T47D (cell line): ENCODE measurements at regions not wholly inside any gene's neighbourhood (a gene's known extent, or its start where the extent isn't known, plus 50 kb on each side); places are given as distances from the start of the nearest gene placed in this dataset.
A peak's percentile ranks its signal among the peaks of the same experiment; 100 is the strongest.

Experiments
- DNase-seq, 2 experiments: peaks; one replicate each; pipeline versions ENCODE4 v3.0.0 to v3.0.0-alpha.2; 2011 to 2012; ENCODE audit warnings: low read depth in 1 of 2, low spot score in 1 of 2
- JUND ChIP-seq: IDR thresholded peaks from 2 replicates; pipeline ENCODE4 v1.6.1; 2012; ENCODE audit warnings: low read depth
- in situ Hi-C: cut with HindIII; loops from 2 replicates; pipeline ENCODE4 v1.10.0; 2016; ENCODE audit warnings: low sequenced_read_pairs, low pct_unique_long_range_greater_than_20kb

DNA sequence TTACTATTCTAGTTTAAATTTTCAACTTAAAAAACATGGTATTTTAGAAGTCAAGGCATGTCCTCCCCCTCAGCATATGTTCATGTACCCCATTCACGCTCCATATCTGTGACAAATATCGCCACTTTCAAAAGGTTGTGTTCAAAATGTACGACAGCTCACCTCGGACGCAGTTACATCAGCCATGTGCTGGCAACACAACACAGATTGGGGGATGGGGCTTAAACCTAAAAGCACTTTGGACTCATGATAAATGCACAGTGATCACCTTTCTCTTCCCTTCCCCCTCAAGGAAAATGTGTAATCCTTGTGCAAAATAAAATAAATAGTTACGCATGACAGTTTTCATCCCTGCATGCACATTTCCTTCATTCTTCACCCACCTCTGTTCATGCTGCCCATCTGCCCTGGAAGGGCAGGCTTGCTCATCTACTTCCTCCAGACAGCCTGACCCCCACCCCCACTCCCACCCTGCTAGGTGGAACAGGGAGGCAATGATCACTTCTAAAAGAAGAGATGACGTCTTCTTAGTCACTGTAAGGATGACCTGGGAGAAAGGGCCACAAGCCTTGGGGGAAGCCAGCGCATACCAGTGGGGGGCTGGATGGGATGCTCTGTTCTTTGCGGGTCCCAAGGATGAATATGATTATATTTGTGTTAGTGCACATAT, 271.4 kb upstream of the SEMA6D start:
- DNase-seq = no peak
- in situ Hi-C loops = no loop called here
- no peak for TF ChIP-seq JUND

DNA sequence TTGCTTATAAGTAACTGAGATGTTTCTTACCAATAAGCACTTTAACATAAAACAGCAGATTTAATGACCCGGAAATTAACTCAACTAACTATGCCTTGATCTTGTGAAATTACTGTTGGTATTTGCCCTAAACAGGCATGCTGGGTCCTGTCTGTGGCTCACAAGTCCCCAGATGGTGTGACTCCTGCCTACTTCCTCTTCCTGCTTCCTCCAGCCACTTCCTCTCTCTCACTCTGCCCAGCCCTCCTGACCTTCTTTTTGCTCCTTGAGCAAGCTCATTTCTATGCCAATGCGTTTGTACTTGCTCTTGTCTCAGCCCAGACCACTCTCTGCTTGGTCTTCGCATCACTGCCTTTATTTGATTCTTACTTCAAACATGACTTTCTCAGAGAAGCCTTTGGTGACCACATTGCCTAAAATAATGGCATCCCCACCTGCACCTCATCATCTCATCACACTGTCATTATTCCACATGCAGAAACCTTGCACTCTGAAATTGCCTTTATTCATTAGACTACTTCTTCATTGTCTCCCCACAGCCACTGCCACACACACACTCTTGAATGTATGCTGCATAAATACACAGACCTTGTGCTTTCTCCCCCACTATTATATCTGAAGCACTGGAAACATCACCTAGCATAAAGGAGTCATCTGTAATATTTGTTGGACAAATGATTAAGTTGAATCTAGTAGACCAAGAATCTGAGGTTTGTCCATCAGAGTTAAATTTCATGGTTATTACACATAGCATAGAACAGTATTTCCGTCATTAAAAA, 256.3 kb upstream of the SEMA6D start:
- DNase-seq = no peak
- no peak for TF ChIP-seq JUND
- in situ Hi-C loops = no loop called here

DNA sequence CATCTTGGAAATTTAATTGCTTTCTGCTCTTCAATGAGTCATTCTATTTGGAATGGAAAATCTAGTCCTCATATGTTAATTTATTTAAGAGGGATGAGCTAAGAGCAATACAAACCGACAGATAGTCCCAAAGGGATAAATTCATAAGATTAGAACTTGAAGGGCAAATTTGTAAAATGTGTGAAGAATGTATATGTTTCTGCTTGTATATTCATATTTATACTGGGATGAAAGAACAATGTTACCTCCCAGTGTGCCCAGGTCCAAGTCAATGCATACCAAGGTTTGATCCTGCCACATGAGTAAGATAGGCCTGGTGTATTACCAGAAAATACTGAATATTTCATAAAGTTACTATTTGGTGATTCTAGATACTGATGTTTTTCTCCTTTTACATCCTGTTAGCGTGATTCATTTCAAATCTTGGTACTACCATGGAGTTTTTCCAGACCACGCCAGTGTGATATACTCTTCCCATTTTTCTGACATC, 255.6 kb upstream of the SEMA6D start:
- in situ Hi-C loops = no loop called here
- DNase-seq = no peak
- no peak for TF ChIP-seq JUND

DNA sequence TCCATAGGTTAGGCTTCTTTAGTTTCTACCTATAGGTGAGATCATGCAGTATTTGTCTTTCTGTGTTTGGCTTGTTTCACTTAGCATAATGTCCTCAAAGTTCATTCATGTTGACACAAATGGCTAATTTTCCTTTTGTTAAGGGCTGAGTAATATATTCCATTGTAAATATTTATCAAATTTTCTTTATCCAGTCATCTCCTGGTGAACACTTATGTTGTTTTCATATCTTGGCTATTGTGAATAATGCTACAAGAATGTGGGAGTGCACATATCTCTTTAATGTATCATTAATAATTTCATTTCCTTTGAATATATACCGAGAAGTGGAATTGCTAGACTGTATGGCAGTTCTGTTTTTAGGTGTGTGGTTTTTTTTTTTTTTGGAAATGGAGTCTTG, 250.9 kb upstream of the SEMA6D start:
- in situ Hi-C loops = no loop called here
- peak in 1 of 2 experiments; percentile 16 for DNase-seq
- TF ChIP-seq JUND = no peak

DNA sequence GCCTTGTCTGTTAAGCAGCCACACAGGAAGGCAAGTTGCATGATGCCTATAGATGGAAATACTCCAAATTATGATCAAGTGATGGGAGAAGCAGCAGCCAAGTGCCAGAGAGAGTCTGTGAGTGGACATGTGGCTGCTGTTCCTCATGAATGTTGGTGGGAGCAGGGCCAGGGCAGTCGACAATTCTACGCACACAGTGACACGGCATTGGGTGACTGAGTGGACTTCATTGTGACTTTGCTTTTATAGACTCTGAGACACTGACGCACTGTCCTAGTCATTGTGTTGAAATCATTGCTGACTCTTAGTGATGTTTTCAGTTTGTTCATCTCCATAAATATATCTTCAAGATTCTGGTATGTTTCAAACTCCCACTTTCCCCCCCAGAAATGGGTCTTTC, 246.3 kb upstream of the SEMA6D start:
- no peak for DNase-seq
- in situ Hi-C loops = no loop called here
- TF ChIP-seq JUND = no peak

DNA sequence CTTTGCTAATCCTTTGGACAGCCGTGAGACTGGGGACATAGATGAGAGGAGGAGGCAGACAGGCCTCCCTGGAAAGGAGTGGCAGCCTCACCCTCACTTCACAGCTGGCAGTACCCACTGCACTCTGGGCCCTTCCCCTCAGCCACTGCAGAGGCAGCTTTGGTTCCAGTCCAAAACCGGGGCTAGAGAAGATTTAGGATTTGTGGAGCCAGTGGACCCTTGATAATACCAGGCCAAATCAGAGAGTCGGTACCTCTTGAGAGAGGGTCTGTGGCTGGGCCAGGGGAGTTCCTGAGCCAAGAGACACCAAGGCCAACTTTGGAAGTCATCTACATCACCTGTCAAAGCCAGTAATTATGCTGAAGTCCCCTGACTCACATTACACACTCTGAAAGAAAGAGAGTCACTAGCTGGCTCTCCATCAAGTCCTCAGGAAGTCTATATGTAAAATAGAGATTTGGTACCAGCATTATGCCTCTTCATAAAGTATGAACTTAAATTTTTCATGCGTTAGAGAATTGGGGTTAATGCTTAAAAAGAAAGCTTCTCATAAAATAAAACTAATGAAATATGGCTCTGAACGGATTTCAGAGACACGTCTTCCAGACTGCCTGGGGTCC, 244.1 kb upstream of the SEMA6D start:
- no peak for DNase-seq
- in situ Hi-C loops = no loop called here
- TF ChIP-seq JUND = no peak

DNA sequence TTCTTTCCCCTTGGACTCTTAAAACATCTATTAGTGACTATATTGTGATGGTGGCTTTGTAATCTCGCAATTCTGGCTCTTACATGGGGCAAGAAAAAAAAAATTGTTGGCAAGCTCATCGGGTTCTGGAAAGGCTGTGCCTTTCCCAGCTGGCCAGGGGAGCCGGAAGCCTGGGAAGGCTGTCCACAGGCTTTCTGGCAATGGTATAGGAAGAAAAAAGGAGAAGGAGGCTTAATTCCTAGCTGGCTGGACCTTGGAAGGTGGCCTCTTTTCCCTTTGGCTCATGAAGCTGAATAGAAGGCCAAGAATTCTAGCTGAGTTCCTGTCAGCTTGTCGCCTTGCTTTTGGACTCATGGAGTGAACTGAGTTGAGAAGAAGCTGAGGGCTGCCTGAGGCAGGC, 243.5 kb upstream of the SEMA6D start:
- in situ Hi-C loops = no loop called here
- DNase-seq = no peak
- no peak for TF ChIP-seq JUND

DNA sequence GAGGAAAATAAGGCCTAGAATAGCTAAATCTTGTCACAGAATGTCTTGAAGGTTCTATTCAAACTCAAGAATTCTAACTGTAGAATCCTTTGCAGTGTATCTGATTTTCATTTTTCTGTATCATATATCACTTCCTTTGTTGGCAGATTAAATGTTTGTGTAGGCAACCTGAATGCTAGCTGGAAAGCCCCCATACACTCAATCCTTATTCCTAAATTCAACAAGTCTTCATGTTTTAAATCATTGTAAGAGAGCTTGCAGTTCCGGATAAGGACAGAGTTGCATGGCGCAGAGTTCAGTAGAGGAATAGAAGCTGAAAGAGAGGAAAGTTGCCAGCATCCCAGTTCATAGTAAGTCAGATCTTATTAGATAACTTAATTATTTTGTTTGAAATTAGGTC, 242.0 kb upstream of the SEMA6D start:
- TF ChIP-seq JUND = no peak
- in situ Hi-C loops = no loop called here
- DNase-seq = no peak

DNA sequence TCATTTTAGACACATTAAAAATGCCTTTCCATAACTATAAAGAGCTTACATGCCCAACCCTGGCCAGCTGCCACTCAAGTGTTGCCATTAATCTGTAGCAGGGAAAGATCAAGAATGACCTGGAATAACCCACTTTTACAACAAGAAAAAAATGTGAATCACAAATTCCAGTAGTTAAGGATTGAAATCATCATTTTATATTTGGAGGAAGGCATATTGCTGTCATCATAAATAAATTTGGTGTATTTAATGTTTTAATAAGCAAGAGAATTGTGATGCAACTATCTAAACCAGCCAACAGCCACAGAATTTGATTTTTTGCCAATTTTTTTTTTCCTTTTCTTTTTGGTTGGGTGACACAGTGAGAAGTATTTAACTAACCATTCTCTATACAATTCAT, 240.0 kb upstream of the SEMA6D start:
- no peak for DNase-seq
- in situ Hi-C loops = no loop called here

DNA sequence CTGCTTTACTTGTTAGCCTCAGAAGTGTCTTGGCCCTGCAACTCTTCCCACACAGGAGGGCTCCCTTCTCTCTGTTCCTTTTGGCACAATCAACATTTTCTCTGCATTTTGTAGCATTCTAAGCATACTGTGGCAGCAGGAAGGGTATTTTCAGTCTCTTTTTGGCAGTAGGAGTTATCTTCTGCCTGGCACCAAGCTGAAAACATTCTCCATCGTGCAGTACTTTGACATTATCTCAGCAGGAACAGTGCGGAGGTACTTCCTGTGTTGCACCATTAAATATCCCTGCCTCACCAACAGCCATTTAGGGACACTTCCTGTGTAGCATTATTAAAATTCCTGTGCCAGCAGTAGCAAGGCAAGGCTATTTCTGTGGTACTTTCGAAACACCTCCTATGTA, 233.2 kb upstream of the SEMA6D start:
- in situ Hi-C loops = no loop called here
- DNase-seq = no peak
- no peak for TF ChIP-seq JUND

More for the DNA sequence above, 240.0 kb upstream of the SEMA6D start:
- TF ChIP-seq JUND = no peak

DNA sequence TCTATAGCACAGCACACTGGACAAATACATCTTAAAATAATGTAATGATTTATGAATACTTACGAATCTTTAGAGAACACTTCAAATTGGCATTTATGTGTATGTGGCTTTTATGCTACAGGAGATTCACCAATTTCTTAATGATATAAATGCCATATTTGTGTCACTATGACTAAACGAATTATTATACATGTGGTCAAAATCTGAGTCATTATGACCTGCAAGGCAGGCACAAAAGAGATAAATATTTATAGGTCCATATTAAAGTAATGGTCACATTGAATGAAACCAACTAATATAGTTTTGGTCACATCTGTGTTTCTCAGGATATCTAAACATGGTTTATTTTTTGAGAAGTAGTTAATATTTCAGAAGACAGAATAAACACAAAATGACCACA, 232.3 kb upstream of the SEMA6D start:
- in situ Hi-C loops = no loop called here

DNA sequence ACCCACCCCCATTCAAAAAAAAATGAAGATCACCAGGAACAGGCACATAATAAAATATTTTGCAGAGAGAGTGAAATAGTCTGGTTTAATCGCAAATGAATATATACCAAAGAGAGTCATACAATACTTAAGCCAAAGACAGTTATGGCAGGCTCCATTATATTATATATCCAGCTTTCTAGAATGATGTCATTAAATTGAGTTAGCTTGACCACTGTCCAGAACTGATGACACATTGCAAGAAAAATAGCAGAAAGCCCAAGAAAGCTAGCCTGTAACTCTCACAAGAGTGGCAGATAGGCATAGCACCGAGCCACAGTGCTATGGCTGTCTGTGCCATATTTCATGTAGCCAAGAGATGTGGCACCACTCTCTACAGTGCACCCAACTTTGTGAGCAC, 231.9 kb upstream of the SEMA6D start:
- no peak for TF ChIP-seq JUND

More for the DNA sequence above, 232.3 kb upstream of the SEMA6D start:
- DNase-seq = no peak
- TF ChIP-seq JUND = no peak

DNA sequence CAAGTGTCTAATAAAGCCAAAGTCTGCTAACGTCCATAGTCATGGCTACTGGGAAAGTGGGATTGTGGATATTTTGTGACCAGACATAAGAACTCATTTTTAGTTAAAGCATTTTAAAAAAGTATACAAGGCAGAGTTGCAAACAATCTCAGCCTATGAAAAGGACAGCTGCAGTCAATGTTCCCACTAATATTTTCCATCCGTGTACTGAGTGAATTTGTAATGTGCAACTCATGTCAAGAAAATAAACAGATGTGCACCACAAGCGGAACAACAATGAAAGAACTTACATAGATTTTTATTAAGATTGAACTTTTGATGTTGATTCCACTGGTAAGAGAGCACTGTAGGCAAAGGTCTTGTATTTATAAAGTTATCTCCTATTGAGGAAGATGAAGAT, 231.3 kb upstream of the SEMA6D start:
- in situ Hi-C loops = no loop called here
- no peak for DNase-seq
- no peak for TF ChIP-seq JUND

More for the DNA sequence above, 231.9 kb upstream of the SEMA6D start:
- in situ Hi-C loops = no loop called here
- DNase-seq = no peak

DNA sequence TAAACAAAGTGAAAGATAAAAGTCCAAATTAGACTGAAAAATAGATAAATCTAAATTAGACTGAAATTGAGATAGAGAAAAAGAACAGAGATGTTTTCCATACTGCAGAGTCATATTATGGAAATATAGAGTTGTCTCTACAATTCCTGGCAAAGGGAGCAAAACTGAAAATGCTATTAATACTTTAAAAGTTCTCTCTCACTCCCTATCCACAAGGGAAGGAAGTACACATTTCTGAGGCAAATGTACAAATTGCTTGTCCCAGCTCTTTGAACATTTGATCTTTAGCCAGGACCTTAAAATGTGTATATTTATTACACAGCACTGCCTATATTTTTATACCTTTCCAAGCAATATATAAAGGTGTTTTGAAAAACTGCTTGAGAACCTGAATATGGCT, 225.1 kb upstream of the SEMA6D start:
- TF ChIP-seq JUND = no peak
- no peak for DNase-seq
- in situ Hi-C loops = no loop called here
